ENCODE measurements at regions not wholly inside any gene's neighbourhood (a gene's known extent, or its start where the extent isn't known, plus 50 kb on each side); places are given as distances from the start of the nearest gene placed in this dataset.

GRCh38 chr1:190906206-190906725 is 428.6 kb upstream of the BRINP3 start:
- Mint-ChIP-seq H3K27me3 (ENCODE audit: unreplicated experiment) (no peaks in the 10 kb centered on the region), H3K36me3 (ENCODE audit: insufficient read depth, unreplicated experiment) (no peaks in the 10 kb centered on the region), H3K9me3 (ENCODE audit: low read depth, unreplicated experiment) (no peaks in the 10 kb centered on the region), H3K4me1 (ENCODE audit: low read depth, unreplicated experiment) (no peaks in the 10 kb centered on the region), H3K4me3 (ENCODE audit: low read depth, unreplicated experiment) (no peak overlapping the region), H3K27ac (ENCODE audit: unreplicated experiment) (no peak overlapping the region)
- intact Hi-C loops (cut with micrococcal nuclease; ENCODE audit: unreplicated experiment), result no loop called here
- CTCF ChIA-PET, result no interaction called here
- DNase-seq, result no peak
- BruUV-seq (replicated peaks), result no TSS peak
- no peak for TF ChIP-seq CTCF (IDR thresholded peaks at IDR 0.05; ENCODE audit: unreplicated experiment)

GRCh38 chr1:190908246-190908645 is 430.6 kb upstream of the BRINP3 start:
- no peak for DNase-seq
- Mint-ChIP-seq H3K9me3 (ENCODE audit: low read depth, unreplicated experiment) (peaks cover 5% of the 10 kb centered on the region), H3K4me1 (ENCODE audit: low read depth, unreplicated experiment) (no peaks in the 10 kb centered on the region), H3K36me3 (ENCODE audit: insufficient read depth, unreplicated experiment) (no peaks in the 10 kb centered on the region), H3K27me3 (ENCODE audit: unreplicated experiment) (no peaks in the 10 kb centered on the region), H3K4me3 (ENCODE audit: low read depth, unreplicated experiment) (no peak overlapping the region), H3K27ac (ENCODE audit: unreplicated experiment) (no peak overlapping the region)
- TF ChIP-seq CTCF (IDR thresholded peaks at IDR 0.05; ENCODE audit: unreplicated experiment), result no peak
- no TSS peak for BruUV-seq (replicated peaks)
- CTCF ChIA-PET, result no interaction called here
- intact Hi-C loops (cut with micrococcal nuclease; ENCODE audit: unreplicated experiment), result no loop called here

- TF ChIP-seq CTCF (IDR thresholded peaks at IDR 0.05; ENCODE audit: unreplicated experiment), result no peak
- Mint-ChIP-seq H3K4me3 (ENCODE audit: low read depth, unreplicated experiment) (no peak overlapping the region), H3K36me3 (ENCODE audit: insufficient read depth, unreplicated experiment) (no peaks in the 10 kb centered on the region), H3K27ac (ENCODE audit: unreplicated experiment) (no peak overlapping the region), H3K4me1 (ENCODE audit: low read depth, unreplicated experiment) (no peaks in the 10 kb centered on the region), H3K9me3 (ENCODE audit: low read depth, unreplicated experiment) (peaks cover 5% of the 10 kb centered on the region), H3K27me3 (ENCODE audit: unreplicated experiment) (no peaks in the 10 kb centered on the region)
- intact Hi-C loops (cut with micrococcal nuclease; ENCODE audit: unreplicated experiment), result no loop called here
- DNase-seq, result no peak
- no TSS peak for BruUV-seq (replicated peaks)
- CTCF ChIA-PET, result no interaction called here
Observed at GRCh38 chr1:190908691-190909090, 431.0 kb upstream of the BRINP3 start.

GRCh38 chr1:190935925-190936324 is 458.3 kb upstream of the BRINP3 start:
- H3K4me1 Mint-ChIP-seq (ENCODE audit: low read depth, unreplicated experiment), result no peaks in the 10 kb centered on the region
- H3K4me3 Mint-ChIP-seq (ENCODE audit: low read depth, unreplicated experiment), result no peak overlapping the region
- no peak overlapping the region for H3K27ac Mint-ChIP-seq (ENCODE audit: unreplicated experiment)
- intact Hi-C loops (cut with micrococcal nuclease; ENCODE audit: unreplicated experiment), result no loop called here
- no peak for DNase-seq
- BruUV-seq (replicated peaks), result no TSS peak
- no peaks in the 10 kb centered on the region for H3K27me3 Mint-ChIP-seq (ENCODE audit: unreplicated experiment)
- no peaks in the 10 kb centered on the region for H3K36me3 Mint-ChIP-seq (ENCODE audit: insufficient read depth, unreplicated experiment)
- peaks cover 4% of the 10 kb centered on the region for H3K9me3 Mint-ChIP-seq (ENCODE audit: low read depth, unreplicated experiment)
- no peak for TF ChIP-seq CTCF (IDR thresholded peaks at IDR 0.05; ENCODE audit: unreplicated experiment)
- CTCF ChIA-PET, result no interaction called here

Measured in Calu3 (cell line).